ENCODE measurements at regions not wholly inside any gene's neighbourhood (a gene's known extent, or its start where the extent isn't known, plus 50 kb on each side); places are given as distances from the start of the nearest gene placed in this dataset.

- TF ChIP-seq BCL11A (IDR thresholded peaks at IDR 0.05; ENCODE audit: low read depth in 2 of 2, low read length in 2 of 2): no peak
- TF ChIP-seq JUND (IDR thresholded peaks at IDR 0.05; ENCODE audit: low read length): no peak
- no peak for TF ChIP-seq SIX5 (IDR thresholded peaks at IDR 0.05; ENCODE audit: low read depth, low read length)
- TF ChIP-seq CHD1 (IDR thresholded peaks at IDR 0.05; ENCODE audit: low read depth, low read length): no peak
Observed at GRCh38 chr5:30908356-30908755, 285.1 kb upstream of the CDH6 start (continued).

All from H1 (cell line).